ENCODE measurements at regions not wholly inside any gene's neighbourhood (a gene's known extent, or its start where the extent isn't known, plus 50 kb on each side); places are given as distances from the start of the nearest gene placed in this dataset.

GRCh38 chr15:95957861-95958260 is 372.6 kb upstream of the NR2F2 start:
- H3K79me2 ChIP-seq (ENCODE audit: insufficient read depth, low read length): no peaks in the 10 kb centered on the region
- H3K9ac ChIP-seq (ENCODE audit: low read depth, low read length, poor library complexity, severe bottlenecking): no peak overlapping the region
- H3K36me3 ChIP-seq (ENCODE audit: insufficient read depth, low read length): no peaks in the 10 kb centered on the region
- no peaks in the 10 kb centered on the region for H3F3A ChIP-seq (ENCODE audit: low read depth)
- no peak overlapping the region for H3K4me2 ChIP-seq (ENCODE audit: low read depth, low read length, poor library complexity, severe bottlenecking)
- TF ChIP-seq, protein P1, sequence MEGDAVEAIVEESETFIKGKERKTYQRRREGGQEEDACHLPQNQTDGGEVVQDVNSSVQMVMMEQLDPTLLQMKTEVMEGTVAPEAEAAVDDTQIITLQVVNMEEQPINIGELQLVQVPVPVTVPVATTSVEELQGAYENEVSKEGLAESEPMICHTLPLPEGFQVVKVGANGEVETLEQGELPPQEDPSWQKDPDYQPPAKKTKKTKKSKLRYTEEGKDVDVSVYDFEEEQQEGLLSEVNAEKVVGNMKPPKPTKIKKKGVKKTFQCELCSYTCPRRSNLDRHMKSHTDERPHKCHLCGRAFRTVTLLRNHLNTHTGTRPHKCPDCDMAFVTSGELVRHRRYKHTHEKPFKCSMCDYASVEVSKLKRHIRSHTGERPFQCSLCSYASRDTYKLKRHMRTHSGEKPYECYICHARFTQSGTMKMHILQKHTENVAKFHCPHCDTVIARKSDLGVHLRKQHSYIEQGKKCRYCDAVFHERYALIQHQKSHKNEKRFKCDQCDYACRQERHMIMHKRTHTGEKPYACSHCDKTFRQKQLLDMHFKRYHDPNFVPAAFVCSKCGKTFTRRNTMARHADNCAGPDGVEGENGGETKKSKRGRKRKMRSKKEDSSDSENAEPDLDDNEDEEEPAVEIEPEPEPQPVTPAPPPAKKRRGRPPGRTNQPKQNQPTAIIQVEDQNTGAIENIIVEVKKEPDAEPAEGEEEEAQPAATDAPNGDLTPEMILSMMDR (conservative IDR thresholded peaks at IDR 0.05; ENCODE audit: low read length): no peak
- no peak for TF ChIP-seq EZH2phosphoT487 (IDR thresholded peaks at IDR 0.05; ENCODE audit: borderline replicate concordance)
- H3K9me2 ChIP-seq (replicated peaks; ENCODE audit: low read depth, low read length): no peaks in the 10 kb centered on the region
- H3K9me3 ChIP-seq (ENCODE audit: insufficient read depth, low read depth, low read length): no peaks in the 10 kb centered on the region; the same call in 1 of the 2 replicates
- no peak overlapping the region for H3K4me3 ChIP-seq (ENCODE audit: low read length, poor library complexity, severe bottlenecking)
- no peaks in the 10 kb centered on the region for H3K27me3 ChIP-seq (ENCODE audit: insufficient read depth, low read length, poor library complexity, severe bottlenecking)
- H2AFZ ChIP-seq (ENCODE audit: low read length): no peak overlapping the region
- H3K4me1 ChIP-seq (ENCODE audit: insufficient read depth, low read length, poor library complexity, severe bottlenecking): no peaks in the 10 kb centered on the region
- H4K20me1 ChIP-seq (ENCODE audit: insufficient read depth, low read length, poor library complexity, severe bottlenecking): no peaks in the 10 kb centered on the region

DNA sequence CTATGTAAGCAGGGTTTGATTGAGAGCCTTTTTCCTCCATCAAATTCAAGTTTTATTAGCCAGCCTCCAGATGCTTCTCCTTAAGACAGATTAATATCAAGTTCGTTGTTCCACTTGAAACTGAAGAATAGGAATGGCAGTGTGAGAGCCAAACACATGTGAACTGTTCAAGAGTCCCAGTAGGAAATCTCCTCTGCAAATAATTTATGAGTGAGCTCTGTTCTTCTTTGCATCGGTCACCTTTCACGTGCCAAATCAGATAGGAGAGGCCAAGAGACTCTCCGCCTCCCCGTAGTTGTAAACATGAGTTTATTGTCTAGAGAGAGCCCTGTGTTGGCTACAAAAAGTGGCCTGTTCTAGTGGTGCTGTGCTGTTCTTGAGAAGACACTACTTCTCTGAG is 372.1 kb upstream of the NR2F2 start:
- Histone ChIP-seq H3F3A (ENCODE audit: low read depth) (no peaks in the 10 kb centered on the region), H3K36me3 (ENCODE audit: insufficient read depth, low read length) (no peaks in the 10 kb centered on the region), H4K20me1 (ENCODE audit: insufficient read depth, low read length, poor library complexity, severe bottlenecking) (no peaks in the 10 kb centered on the region), H3K4me3 (ENCODE audit: low read length, poor library complexity, severe bottlenecking) (no peak overlapping the region), H3K9me3 (ENCODE audit: insufficient read depth, low read depth, low read length) (no peaks in the 10 kb centered on the region), H3K4me2 (ENCODE audit: low read depth, low read length, poor library complexity, severe bottlenecking) (no peak overlapping the region), H3K27me3 (ENCODE audit: insufficient read depth, low read length, poor library complexity, severe bottlenecking) (no peaks in the 10 kb centered on the region), H3K9ac (ENCODE audit: low read depth, low read length, poor library complexity, severe bottlenecking) (no peak overlapping the region), H2AFZ (ENCODE audit: low read length) (no peak overlapping the region), H3K4me1 (ENCODE audit: insufficient read depth, low read length, poor library complexity, severe bottlenecking) (no peaks in the 10 kb centered on the region), H3K79me2 (ENCODE audit: insufficient read depth, low read length) (no peaks in the 10 kb centered on the region), H3K9me2 (replicated peaks; ENCODE audit: low read depth, low read length) (no peaks in the 10 kb centered on the region)
- TF ChIP-seq EZH2phosphoT487 (IDR thresholded peaks at IDR 0.05; ENCODE audit: borderline replicate concordance): no peak
- TF ChIP-seq, protein P1 (conservative IDR thresholded peaks at IDR 0.05; ENCODE audit: low read length): no peak

DNA sequence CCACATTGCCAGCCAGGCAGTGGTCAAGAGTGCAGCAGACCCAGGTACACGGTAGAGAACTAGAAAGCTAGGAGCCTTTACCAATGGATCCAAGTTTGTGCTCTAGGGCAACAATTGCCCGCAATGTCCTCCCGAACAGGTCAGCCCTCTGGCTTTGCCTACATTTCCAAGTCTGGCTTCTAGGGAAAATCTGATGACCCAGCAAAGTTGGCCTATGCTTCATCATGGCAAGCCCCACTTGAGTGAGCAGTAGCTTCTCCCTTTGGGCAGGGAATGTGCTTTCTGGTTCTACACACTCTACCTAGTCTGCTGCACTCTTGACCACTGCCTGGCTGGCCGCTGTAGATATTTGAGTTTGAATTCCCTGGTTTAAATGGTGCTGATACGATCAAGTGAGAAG is 361.6 kb upstream of the NR2F2 start:
- Histone ChIP-seq H2AFZ (ENCODE audit: low read length) (no peak overlapping the region), H3K79me2 (ENCODE audit: insufficient read depth, low read length) (no peaks in the 10 kb centered on the region), H3K36me3 (ENCODE audit: insufficient read depth, low read length) (no peaks in the 10 kb centered on the region), H3F3A (ENCODE audit: low read depth) (no peaks in the 10 kb centered on the region), H3K9me2 (replicated peaks; ENCODE audit: low read depth, low read length) (no peaks in the 10 kb centered on the region), H3K4me2 (ENCODE audit: low read depth, low read length, poor library complexity, severe bottlenecking) (no peak overlapping the region), H3K27me3 (ENCODE audit: insufficient read depth, low read length, poor library complexity, severe bottlenecking) (no peaks in the 10 kb centered on the region), H3K9ac (ENCODE audit: low read depth, low read length, poor library complexity, severe bottlenecking) (no peak overlapping the region), H4K20me1 (ENCODE audit: insufficient read depth, low read length, poor library complexity, severe bottlenecking) (no peaks in the 10 kb centered on the region), H3K4me3 (ENCODE audit: low read length, poor library complexity, severe bottlenecking) (no peak overlapping the region), H3K9me3 (ENCODE audit: insufficient read depth, low read depth, low read length) (no peaks in the 10 kb centered on the region), H3K4me1 (ENCODE audit: insufficient read depth, low read length, poor library complexity, severe bottlenecking) (peaks cover 21% of the 10 kb centered on the region)
- TF ChIP-seq, protein P1 (conservative IDR thresholded peaks at IDR 0.05; ENCODE audit: low read length): no peak
- no peak for TF ChIP-seq EZH2phosphoT487 (IDR thresholded peaks at IDR 0.05; ENCODE audit: borderline replicate concordance)
